GM12878 (cell line): ENCODE measurements at regions not wholly inside any gene's neighbourhood (a gene's known extent, or its start where the extent isn't known, plus 50 kb on each side); places are given as distances from the start of the nearest gene placed in this dataset.

Experiments
- CTCF ChIP-seq, 3 experiments: IDR thresholded peaks in 2 of 3; conservative IDR thresholded peaks in 1 of 3; 2 replicates each; pipeline ENCODE4 v1.5.1; 2011; ENCODE audit warnings: low read depth in 3 of 3, low read length in 3 of 3, mild to moderate bottlenecking in 3 of 3, control low read depth in 2 of 3, moderate library complexity in 2 of 3, inconsistent platforms in 1 of 3, mixed read lengths in 1 of 3; ENCODE audit not compliant: control insufficient read depth in 2 of 3, insufficient read depth in 1 of 3; ENCODE audit errors: extremely low read depth in 1 of 3
- IKZF1 ChIP-seq: fragments of 450-650 bp; conservative IDR thresholded peaks from 2 replicates; pipeline ENCODE4 v1.6.1; 2017; ENCODE audit warnings: antibody characterized with exemption, mild to moderate bottlenecking
- MYC ChIP-seq: IDR thresholded peaks from 2 replicates; pipeline ENCODE4 v1.6.1; 2011; ENCODE audit warnings: mild to moderate bottlenecking, low read length, moderate library complexity, inconsistent platforms; ENCODE audit not compliant: insufficient read depth, insufficient replicate concordance, insufficient read length, severe bottlenecking
- NR2C2 ChIP-seq: IDR thresholded peaks from 2 replicates; pipeline ENCODE4 v1.6.1; 2011; ENCODE audit warnings: borderline replicate concordance, low read depth; ENCODE audit not compliant: control insufficient read depth, insufficient read length
- SIX5 ChIP-seq: IDR thresholded peaks from 2 replicates; pipeline ENCODE4 v1.6.1; 2011; ENCODE audit warnings: mild to moderate bottlenecking, low read depth, low read length, moderate library complexity; ENCODE audit not compliant: severe bottlenecking
- SUZ12 ChIP-seq: fragments of 200-600 bp; sonication (generic); IDR thresholded peaks from one replicate; pipeline ENCODE4 v1.6.1; 2018; ENCODE audit warnings: antibody characterized with exemption, mild to moderate bottlenecking; ENCODE audit not compliant: unreplicated experiment
- TCF12 ChIP-seq: IDR thresholded peaks from 2 replicates; pipeline ENCODE4 v1.6.1; 2011; ENCODE audit warnings: low read depth, mild to moderate bottlenecking, low read length
- ZNF274 ChIP-seq: IDR thresholded peaks from one replicate; pipeline ENCODE4 v1.8.0; 2011; ENCODE audit not compliant: insufficient read length, insufficient read depth

- no peak for TF ChIP-seq CTCF (IDR thresholded peaks at IDR 0.05 in 2 of 3, conservative IDR thresholded peaks at IDR 0.05 in 1 of 3; ENCODE audit: control insufficient read depth in 2 of 3, extremely low read depth in 1 of 3, insufficient read depth in 1 of 3, low read depth in 3 of 3, low read length in 3 of 3)
- TF ChIP-seq TCF12, result no peak
- no peak for TF ChIP-seq IKZF1
- no peak for TF ChIP-seq SIX5
- TF ChIP-seq NR2C2, result no peak
- no peak for TF ChIP-seq ZNF274
- no peak for TF ChIP-seq MYC
- no peak for TF ChIP-seq SUZ12
Measured at GRCh38 chr10:128875030-128875744, 591.9 kb upstream of the MGMT start.
